ENCODE measurements at regions not wholly inside any gene's neighbourhood (a gene's known extent, or its start where the extent isn't known, plus 50 kb on each side); places are given as distances from the start of the nearest gene placed in this dataset.
"Not testable (repeated sequence)": the region's sequence is repeated elsewhere in the genome, so short reads cannot be mapped to it uniquely, and the experiment has no call there.

DNA sequence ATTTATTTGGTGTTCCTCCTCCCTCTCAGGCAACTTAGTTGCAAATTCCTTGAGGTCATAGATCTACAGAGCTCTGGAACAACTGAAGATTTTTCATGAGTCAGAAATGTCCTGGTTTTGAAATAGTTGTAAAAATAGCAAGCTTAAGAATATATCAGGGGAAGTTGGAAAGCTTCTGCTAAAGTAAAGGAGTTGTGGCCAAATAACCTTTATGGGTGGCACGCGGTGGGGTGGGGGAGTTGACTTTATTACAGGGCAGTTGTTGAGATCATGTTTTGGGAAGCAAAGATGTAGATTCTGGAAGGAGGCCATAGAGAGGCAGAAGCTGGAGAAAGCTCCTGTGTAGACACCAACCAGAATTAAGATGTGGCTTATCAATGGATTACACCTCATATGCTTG, 326.0 kb upstream of the MTPN start:
- DNase-seq = no peak

DNA sequence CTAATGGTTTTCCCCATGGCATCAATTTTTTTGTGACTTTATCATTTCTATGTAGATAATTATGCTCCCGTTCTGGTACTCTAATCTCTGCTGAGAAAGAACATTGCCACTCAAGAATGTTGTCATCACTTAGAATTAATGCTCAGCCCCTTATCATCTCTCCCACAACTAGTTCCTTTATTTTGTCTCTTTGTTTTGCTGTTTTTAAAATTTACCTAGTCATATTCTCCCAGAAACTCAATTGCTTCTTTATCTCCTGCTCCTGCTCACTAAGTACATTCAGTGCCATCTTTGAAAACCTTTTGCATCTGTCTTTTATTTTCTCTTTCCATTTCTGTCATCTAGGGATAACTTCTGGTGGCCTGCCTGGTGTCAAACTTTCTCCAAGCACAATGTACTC, 324.9 kb upstream of the MTPN start:
- DNase-seq = no peak

GRCh38 chr7:136294977-136295376, 317.8 kb upstream of the MTPN start:
- DNase-seq = no peak

DNA sequence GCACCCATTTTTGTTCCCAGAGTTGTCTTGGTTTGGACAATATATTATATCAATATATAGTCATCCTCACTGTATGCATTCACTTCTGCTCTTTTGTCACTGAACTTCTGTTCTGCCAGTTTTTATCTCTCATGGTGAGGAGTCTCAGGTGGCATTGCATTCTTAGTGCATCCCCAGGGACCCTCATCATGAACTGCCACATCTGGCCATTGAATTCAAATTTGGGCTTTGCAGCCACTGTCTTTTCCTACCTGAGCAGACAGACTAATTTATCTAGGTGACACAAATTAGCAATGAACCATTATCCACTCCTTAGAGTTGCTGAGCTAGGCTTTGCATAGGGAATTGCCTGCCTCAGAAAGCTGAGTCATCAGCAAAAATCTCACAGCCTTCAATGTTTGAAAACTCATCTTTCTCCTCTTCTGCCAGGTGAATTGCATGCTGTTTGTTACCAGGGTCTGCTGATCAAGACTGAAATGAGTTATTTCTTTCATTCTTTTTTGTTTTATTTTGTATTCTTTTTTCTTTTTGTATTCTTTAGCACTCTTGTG, 316.8 kb upstream of the MTPN start:
- no peak for DNase-seq

DNA sequence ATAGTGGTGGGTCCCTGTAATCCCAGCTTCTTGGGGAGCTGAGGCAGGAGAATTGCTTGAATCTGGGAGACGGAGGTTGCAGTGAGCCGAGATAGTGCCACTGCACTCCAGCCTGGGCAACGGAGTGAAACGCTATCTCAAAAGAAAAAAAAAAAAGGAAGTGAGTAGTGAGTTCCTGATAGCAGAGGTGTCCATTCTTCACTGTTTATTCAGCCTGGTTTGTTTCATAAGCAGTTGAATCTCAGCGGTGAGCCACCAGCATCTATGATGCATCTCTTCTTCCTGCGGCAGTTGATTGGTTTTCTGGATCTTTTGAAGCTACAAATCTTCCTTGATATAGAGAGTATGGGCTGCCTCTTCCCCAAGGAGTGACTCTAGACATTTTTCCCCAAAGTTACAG, 316.1 kb upstream of the MTPN start:
- no peak for DNase-seq

GRCh38 chr7:136292365-136292764, 315.2 kb upstream of the MTPN start:
- no peak for DNase-seq

DNA sequence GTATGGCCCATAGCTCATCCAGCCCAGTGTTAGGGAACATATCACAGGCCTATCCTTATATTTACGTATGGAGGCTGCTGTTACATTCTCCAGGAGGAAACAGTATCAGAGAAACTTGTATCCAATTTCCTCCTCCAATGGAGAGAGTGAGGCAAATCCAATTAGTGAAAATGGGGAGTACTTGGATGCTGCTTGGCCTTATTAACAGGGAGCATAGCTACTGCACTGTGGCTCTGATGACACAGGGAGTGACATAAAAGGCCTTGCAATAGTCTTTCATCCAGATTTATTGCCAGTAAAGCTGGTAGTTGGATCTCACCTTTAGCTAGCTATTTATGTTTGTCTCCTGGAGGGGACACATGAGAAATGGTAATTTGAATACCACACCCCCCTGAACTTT, 313.2 kb upstream of the MTPN start:
- no peak for DNase-seq

DNA sequence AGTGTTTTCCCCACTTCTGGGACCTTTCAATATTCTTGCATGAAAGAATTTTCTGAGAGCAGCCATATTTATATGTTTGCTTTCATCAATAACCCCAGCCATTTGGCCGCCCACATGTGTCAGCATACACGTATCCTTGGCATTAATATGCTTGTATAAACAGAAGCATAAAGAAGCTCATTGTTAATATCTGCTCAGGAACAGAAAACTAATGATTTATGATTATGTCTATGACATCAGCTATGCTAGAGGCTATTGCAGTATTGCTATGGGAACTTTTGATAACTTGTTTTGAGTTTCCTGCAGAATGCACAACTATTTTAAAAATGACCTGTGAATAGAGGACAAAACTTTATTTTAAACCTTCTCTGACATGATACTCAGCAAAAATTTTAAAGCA, 300.9 kb upstream of the MTPN start:
- no peak for DNase-seq

- no peak for DNase-seq
Observed at GRCh38 chr7:136275794-136276193, 298.6 kb upstream of the MTPN start.

DNA sequence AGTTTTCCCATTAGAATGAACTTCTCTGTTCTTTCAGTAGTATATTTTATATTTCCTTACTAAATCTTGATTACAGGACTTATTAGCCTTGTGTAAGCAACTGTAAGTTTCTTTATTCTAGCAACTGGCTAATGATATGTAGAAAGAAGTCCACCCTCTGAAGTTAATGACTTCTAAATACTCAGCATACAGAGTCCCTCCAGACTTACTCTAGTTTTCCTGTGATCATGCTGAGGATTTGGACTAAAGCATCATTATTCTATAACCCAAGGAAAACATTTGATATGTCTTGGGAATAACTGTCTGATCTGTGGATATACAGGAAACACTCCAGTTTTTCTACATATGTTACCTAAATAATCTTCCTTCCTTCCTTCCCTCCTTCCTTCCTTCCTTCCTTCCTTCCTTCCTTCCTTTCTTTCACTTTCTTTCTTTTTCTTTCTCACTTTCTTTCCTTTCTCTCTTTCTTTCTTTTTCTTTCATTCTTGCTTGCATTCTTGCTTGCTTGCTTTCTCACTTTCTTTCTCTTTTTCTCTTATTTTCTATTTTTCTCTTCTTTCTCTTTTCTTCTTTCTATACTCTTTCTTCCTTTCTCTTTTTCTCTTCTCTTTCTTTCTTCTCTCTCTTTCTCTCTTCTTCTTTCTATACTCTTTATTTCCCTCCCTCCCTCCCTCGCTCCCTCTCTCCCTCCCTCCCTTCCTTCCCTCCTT, 297.6 kb upstream of the MTPN start:
- DNase-seq = no peak

DNA sequence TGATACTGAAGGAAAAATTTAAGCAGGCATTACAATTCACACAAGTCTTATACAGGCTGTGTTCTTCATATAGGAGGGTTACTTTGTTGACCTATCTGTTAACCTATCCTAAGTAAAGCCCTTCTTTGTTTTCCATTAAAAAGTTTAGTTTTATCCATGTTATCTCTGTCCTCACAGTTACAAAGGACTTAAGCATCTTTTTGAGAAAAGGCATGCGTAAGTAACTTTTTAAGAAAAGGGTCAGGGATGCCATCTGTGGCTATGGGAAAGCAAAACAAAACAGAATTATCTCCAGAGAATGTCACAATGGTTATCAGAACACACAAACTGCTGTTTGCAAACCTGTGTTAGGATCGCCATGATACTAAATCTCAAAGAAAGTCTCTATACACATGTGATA, 295.8 kb upstream of the MTPN start:
- no peak for DNase-seq

- no peak for DNase-seq
Observed at GRCh38 chr7:136267822-136268221, 290.7 kb upstream of the MTPN start.

- DNase-seq = no peak
Observed at GRCh38 chr7:136266457-136266856, 289.3 kb upstream of the MTPN start.

DNA sequence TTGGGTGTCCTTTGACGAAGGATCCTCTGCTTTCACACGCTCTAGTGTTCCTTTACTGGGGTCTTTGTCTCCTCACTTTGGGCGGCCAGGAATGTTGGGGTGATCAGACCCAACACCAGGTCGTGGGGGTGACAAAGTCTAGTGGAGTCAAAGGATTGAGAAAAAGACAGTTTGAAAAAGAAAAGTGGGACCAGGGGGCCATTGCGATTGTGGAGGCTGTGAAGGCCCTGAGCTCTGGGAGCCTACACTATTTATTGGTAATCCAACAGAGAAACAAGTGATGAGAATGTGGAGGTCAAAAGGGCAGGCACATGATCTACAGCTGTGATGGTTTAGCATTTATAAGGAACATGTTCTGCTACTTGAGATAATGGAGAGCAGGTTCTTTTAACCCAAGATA, 287.1 kb upstream of the MTPN start:
- DNase-seq = not testable (repeated sequence)

DNA sequence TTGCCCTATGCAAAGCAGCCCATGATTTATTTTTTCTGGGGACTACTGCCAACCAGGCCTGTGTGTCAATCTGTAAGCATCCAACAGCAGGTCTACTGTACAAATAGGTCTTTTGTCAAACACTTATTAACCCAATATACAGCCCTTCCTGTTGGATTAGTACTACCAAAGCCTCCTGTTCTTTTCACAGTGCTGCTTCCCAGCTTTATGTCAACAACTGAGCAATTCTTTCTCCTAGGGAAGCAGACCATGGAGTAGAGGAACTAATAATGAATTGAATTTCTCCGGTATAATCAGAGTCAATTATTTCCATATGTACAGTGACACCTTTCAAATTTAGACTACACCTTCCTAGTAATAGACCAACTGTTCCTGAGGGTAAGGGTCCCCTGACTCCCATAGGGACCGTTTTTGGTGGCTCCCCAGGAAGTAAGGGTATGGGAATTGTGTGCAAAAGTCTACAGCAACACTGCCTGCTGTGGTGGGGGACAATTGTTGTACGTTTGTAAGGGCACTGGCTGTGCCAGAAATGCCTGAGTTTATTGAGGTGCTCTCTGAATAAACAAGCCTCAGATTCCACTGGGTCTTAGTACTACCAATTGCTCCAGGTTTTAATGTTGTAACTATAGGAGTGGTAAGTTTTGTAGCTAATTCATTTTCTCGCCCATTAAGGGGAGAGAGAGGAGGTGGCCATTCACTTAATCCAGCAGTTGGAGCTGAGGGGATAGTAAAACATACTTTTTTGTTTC, 286.1 kb upstream of the MTPN start:
- DNase-seq = not testable (repeated sequence)

DNA sequence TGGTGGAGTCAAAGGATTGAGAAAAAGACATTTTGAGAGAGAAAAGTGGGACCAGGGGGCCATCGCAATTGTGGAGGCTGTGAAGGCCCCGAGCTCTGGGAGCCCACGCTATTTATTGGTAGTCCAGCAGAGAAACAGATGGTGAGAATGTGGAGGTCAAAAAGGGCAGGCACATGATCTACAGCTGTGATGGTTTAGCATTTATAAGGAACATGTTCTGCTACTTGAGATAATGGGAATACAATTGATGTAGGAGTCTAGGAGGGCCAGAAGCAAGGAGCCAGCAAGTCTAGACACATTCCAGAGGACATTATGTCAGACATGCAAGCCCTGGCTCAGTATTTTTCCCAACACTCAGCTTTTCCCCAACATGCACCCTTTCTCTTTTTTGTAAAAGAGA, 283.4 kb upstream of the MTPN start:
- DNase-seq = not testable (repeated sequence)

DNA sequence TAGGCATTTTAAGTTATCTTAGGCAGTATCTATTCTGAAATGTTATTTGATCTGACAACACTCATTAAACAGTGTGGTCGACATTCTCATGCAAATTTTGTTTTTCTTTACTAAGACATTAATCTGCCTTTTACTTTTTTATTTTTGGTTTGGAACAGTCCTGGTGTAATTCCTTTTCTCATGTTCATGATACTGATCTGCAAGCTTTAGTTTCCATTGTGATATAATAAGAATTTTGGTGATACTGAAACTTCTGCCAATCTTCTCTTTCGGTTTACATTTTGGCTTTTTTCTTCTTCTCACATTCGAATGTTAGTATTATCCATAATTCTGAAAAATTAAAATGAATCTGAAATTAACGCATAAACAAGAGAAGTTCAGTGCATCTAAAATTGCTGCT, 281.9 kb upstream of the MTPN start:
- DNase-seq = no peak

- no peak for DNase-seq
Observed at GRCh38 chr7:136256491-136256890, 279.3 kb upstream of the MTPN start.

GRCh38 chr7:136254148-136254547, 277.0 kb upstream of the MTPN start:
- no peak for DNase-seq

GRCh38 chr7:136251826-136252225, 274.7 kb upstream of the MTPN start:
- no peak for DNase-seq

DNA sequence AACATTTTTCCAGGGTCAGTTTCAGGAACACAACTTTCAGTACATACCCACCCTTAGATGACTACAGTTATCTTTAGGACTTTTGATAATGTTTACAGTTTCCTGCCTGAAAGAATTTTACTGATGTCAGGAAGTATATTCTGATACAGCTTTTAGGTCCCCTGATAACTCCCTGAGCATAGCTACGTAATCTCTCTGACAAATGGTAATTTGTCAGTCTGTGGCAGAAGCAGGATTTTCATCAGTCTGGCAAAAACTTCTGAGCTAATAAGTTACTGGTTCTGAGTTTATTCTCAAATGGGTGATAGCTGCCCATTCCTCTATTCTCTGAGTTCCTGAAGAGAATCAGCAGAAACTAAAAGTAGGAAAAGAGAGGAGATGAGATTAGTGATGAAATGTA, 270.1 kb upstream of the MTPN start:
- DNase-seq = no peak

DNA sequence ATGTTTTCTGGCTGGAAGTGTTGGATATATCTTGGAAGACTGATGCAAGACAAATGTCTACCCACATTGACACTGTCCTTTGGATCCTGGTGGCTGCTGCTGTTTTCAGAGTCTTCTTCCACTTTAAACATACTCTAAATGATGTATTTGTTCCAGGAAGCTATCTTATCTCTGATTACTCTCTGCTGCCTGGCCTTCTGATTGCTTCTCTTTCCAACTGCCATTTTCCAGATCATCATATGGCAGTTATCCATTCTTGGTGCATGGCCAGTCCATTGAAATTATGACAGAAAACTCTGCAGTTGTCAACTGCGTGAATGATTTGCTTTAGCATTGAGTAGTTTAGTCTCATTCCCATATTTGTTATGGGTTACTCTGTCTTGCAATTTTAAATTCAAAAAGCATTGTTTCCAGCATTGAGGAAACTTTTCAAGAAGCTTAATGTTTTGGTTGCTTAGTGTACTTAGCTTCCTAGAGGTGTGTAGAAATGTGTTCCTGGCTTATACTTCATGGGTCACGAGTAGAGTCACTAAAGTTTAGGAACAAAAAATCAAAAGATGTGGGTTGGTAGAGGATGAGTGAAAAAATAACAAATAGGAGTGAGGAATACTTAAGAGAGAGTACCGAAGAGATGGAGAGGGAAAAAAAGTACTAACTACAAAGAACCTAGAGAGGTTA, 268.3 kb upstream of the MTPN start:
- no peak for DNase-seq

- no peak for DNase-seq
Observed at GRCh38 chr7:136234040-136234439, 256.9 kb upstream of the MTPN start.

GRCh38 chr7:136230210-136230609, 253.1 kb upstream of the MTPN start:
- no peak for DNase-seq

Data from NCI-H2227 treated with DMSO at 0.1 percent for 48 hours (cell line).